Panc1 (cell line): ENCODE measurements at regions not wholly inside any gene's neighbourhood (a gene's known extent, or its start where the extent isn't known, plus 50 kb on each side); places are given as distances from the start of the nearest gene placed in this dataset.

Experiments
- POLR2AphosphoS5 ChIP-seq: IDR thresholded peaks from 2 replicates; pipeline ENCODE4 v1.6.1; 2012; ENCODE audit warnings: mild to moderate bottlenecking, low read depth, low read length, moderate library complexity
- SIN3A ChIP-seq: IDR thresholded peaks from 2 replicates; pipeline ENCODE4 v1.6.1; 2012; ENCODE audit warnings: low read depth, mild to moderate bottlenecking, low read length, moderate library complexity, borderline replicate concordance; ENCODE audit not compliant: insufficient read depth
- TCF7L2 ChIP-seq: IDR thresholded peaks from 2 replicates; pipeline ENCODE4 v1.6.1; 2011; ENCODE audit warnings: mild to moderate bottlenecking, low read depth, low read length, inconsistent platforms
- TF ChIP-seq, protein P1 (sequence below), 2 experiments: IDR thresholded peaks; 2 replicates each; pipeline ENCODE4 v1.6.1; 2011 to 2012; ENCODE audit warnings: low read depth in 2 of 2, control low read depth in 1 of 2, low read length in 1 of 2, mild to moderate bottlenecking in 1 of 2, moderate library complexity in 1 of 2; ENCODE audit not compliant: insufficient read depth in 1 of 2
- TF ChIP-seq, protein P2 (sequence below): fragments of 450-650 bp; IDR thresholded peaks from 2 replicates; pipeline ENCODE4 v1.5.1; 2017; ENCODE audit warnings: mild to moderate bottlenecking

DNA sequence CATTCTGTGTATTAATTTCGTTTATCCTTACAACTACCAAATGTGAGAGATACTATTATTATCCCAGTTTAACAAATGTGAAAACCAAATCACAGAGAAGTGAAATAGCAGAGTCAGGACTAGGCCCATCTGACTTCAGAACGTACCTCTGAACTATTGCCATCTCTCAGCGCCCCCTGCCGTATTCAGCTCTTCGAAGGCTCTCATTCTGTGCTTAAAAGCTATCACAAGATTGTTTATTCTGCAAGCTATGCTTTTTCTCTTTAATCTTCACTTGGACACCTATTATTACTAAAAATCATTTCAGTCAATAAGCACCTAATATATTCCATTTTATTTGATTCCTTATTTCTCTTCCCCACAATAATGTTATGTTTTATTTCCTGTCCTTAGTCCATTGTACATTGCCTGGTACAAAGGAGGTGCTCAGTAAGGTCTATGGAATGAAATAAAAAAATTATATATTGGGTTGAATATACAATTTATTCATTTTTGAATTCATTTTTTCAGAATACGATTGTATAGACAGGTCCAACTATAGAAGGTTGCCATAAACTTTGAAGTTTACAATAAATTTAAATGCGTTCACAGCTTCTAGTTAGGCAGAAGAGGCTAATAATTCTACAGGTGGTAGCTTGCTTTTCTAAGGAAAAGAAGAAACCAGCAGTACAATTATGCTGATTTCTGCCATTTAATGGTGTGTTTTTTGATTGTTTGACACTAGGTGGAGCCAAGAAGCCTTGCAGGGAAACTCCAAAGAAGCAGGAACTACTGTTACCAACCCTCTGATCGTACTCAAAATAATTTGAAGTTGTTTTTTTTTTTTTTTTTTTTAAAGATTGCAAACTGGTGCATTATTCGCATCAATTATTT lies 202.2 kb upstream of the DMRTA1 start:
- TF ChIP-seq, protein P1, sequence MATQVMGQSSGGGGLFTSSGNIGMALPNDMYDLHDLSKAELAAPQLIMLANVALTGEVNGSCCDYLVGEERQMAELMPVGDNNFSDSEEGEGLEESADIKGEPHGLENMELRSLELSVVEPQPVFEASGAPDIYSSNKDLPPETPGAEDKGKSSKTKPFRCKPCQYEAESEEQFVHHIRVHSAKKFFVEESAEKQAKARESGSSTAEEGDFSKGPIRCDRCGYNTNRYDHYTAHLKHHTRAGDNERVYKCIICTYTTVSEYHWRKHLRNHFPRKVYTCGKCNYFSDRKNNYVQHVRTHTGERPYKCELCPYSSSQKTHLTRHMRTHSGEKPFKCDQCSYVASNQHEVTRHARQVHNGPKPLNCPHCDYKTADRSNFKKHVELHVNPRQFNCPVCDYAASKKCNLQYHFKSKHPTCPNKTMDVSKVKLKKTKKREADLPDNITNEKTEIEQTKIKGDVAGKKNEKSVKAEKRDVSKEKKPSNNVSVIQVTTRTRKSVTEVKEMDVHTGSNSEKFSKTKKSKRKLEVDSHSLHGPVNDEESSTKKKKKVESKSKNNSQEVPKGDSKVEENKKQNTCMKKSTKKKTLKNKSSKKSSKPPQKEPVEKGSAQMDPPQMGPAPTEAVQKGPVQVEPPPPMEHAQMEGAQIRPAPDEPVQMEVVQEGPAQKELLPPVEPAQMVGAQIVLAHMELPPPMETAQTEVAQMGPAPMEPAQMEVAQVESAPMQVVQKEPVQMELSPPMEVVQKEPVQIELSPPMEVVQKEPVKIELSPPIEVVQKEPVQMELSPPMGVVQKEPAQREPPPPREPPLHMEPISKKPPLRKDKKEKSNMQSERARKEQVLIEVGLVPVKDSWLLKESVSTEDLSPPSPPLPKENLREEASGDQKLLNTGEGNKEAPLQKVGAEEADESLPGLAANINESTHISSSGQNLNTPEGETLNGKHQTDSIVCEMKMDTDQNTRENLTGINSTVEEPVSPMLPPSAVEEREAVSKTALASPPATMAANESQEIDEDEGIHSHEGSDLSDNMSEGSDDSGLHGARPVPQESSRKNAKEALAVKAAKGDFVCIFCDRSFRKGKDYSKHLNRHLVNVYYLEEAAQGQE (IDR thresholded peaks at IDR 0.05; ENCODE audit: insufficient read depth in 1 of 2, low read depth in 2 of 2, low read length in 1 of 2), result no peak
- TF ChIP-seq POLR2AphosphoS5, result no peak
- TF ChIP-seq, protein P2, sequence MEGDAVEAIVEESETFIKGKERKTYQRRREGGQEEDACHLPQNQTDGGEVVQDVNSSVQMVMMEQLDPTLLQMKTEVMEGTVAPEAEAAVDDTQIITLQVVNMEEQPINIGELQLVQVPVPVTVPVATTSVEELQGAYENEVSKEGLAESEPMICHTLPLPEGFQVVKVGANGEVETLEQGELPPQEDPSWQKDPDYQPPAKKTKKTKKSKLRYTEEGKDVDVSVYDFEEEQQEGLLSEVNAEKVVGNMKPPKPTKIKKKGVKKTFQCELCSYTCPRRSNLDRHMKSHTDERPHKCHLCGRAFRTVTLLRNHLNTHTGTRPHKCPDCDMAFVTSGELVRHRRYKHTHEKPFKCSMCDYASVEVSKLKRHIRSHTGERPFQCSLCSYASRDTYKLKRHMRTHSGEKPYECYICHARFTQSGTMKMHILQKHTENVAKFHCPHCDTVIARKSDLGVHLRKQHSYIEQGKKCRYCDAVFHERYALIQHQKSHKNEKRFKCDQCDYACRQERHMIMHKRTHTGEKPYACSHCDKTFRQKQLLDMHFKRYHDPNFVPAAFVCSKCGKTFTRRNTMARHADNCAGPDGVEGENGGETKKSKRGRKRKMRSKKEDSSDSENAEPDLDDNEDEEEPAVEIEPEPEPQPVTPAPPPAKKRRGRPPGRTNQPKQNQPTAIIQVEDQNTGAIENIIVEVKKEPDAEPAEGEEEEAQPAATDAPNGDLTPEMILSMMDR, result no peak
- no peak for TF ChIP-seq SIN3A
- no peak for TF ChIP-seq TCF7L2
